ENCODE measurements at regions not wholly inside any gene's neighbourhood (a gene's known extent, or its start where the extent isn't known, plus 50 kb on each side); places are given as distances from the start of the nearest gene placed in this dataset.
"Not testable (repeated sequence)": the region's sequence is repeated elsewhere in the genome, so short reads cannot be mapped to it uniquely, and the experiment has no call there.

DNA sequence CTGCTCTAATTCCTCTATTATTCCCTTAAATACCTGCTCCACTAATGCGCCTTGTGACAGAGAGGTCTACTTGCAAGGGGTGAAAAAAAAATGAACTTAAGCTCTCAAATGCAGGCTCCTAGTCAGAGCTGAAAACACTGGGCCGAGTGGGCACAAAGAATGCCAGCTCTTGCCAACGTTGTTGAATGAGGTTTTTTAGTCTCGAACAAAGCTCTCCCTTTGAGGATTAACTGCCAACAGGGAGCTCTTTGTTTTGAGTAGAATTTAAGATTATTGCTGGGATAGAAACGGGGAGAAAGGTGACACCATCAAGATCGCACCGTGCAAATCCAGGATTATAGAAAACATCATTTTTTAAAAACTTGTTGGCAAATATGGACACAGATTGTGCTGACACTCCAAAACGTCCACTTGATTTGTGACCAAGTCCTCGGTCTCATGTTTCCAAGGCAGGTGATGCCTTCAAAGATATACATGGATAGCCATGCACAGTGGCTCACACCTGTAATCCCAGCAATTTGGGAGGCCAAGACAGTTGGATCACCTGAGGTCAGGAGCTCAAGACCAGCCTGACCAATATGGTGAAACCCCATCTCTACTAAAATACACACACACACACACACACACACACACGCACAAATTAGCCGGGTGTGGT lies 163.2 kb downstream of the BMP7 start:
- no peak for DNase-seq (ENCODE audit: low read depth in 3 of 3)

- DNase-seq (ENCODE audit: low read depth in 3 of 3) = no peak
Measured at GRCh38 chr20:57104113-57104512, 162.3 kb downstream of the BMP7 start.

- no peak for DNase-seq (ENCODE audit: low read depth in 3 of 3)
Measured at GRCh38 chr20:57104651-57105204, 161.7 kb downstream of the BMP7 start.

- DNase-seq (ENCODE audit: low read depth in 3 of 3) = no peak
Measured at GRCh38 chr20:57106030-57106682, 160.3 kb downstream of the BMP7 start.

DNA sequence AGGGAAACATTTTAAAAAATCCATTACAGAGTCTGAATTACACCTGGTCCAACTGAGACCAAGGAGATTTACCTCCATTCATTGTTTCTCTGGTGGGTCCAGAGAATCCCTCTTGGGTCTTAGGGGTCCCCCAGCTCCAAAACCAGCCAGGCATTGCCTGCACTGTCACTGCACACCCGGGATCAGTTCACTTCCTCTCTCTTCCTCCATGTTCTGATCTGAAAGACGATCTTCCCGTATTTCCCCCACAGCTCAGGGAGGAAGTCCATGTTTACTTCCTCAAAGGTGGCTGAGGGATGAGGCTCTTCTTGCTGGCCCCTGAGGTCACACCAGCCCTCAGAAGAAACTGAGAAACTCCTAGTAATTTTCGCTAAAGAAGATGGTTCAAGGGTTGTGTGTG lies 159.7 kb downstream of the BMP7 start:
- no peak for DNase-seq (ENCODE audit: low read depth in 3 of 3)

DNA sequence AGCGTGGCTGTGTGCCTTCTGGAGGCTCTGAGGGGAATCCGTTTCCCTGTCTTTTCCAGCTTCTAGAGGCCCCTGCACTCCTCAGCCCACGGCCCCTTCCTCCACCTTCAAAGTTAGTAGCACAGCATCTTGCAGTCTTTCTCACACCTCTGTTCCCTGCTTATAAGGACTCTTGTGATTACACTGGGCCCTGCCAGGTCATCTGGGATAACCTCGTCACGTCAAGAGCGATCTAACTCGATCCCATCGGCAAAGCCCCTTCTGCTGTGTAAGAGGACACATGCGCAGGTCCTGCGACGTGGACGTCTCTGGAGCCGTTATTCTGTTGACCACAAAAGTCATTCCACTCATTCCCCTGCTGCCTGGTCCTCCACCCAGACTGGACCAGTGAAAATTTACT lies 159.2 kb downstream of the BMP7 start:
- DNase-seq (ENCODE audit: low read depth in 3 of 3) = no peak

- DNase-seq (ENCODE audit: low read depth in 3 of 3) = no peak
Measured at GRCh38 chr20:57108218-57108617, 158.2 kb downstream of the BMP7 start.

GRCh38 chr20:57108742-57109570 lies 157.5 kb downstream of the BMP7 start:
- DNase-seq (ENCODE audit: low read depth in 3 of 3) = no peak

DNA sequence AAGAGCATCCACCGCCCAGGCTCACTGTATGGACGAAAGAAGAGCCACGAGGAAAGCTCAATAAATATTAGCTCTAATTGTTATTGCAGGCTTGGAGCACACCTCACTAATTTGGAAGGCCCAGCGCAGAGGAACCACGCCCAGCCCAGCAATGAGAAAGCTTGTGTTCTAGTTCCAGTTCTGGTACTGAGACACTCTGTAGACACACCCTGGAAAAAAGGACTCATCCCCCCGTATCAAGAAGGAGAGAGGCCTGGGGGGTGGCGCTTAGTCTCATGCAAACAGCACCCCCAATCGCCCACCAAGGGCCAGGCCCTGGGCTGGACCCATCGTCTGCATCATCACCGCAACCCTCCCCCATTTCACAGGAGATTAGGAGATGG lies 156.9 kb downstream of the BMP7 start:
- DNase-seq (ENCODE audit: low read depth in 3 of 3) = no peak

- not testable (repeated sequence) for DNase-seq (ENCODE audit: low read depth in 3 of 3)
Measured at GRCh38 chr20:57110121-57111027, 156.1 kb downstream of the BMP7 start.

DNA sequence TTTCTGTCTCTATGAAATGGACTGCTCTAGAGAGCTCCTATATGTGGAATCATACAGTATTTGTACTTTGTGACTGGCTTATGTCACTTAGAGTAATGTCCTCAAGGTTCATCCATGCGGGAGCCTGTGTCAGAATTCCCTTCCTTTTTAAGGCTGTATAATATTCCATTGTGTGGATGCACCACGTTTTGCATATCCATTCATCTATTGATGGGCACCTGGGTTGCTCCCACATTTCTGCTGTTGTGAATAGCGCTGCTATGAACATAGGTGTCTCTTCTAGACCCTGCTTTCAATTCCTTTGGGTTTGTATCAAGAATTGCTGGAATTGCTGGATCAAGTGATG lies 155.4 kb downstream of the BMP7 start:
- DNase-seq (ENCODE audit: low read depth in 3 of 3) = no peak

GRCh38 chr20:57112448-57112847 lies 154.0 kb downstream of the BMP7 start:
- no peak for DNase-seq (ENCODE audit: low read depth in 3 of 3)

DNA sequence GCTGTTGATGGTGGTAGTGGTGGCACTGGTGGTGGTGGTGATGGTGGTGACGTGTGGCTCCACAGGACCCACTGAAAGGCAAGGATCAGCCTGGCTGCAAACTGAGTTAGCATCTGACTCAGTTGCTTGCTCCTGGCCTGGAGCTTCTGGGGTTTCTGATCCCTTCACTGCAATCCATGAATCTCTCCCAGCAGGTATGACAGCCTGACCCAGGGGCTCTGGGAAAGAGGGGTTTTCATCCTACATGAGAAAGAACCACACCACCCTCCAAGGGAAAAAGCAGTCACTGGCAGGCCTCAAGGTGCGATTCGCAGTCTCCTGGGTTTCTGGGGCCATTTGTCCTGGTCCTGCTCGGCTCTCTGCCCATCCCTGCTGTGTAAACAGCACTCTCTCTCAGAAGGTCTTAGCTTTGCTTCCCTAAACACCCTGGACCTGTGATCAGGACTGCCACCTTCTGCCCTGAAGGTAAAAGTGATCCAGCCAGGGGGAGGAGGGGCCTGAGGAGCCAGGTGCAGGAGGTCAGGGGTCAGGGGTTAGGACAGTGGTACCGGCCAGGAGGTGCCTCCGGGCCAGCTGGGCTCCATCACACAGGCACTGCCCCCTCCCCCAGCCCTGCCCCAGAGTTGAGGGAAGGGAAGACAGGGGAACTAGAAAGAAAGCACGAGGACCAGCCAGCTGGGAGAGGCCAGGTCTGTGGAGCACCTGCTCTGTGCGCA lies 152.0 kb downstream of the BMP7 start:
- DNase-seq (ENCODE audit: low read depth in 3 of 3) = no peak

DNA sequence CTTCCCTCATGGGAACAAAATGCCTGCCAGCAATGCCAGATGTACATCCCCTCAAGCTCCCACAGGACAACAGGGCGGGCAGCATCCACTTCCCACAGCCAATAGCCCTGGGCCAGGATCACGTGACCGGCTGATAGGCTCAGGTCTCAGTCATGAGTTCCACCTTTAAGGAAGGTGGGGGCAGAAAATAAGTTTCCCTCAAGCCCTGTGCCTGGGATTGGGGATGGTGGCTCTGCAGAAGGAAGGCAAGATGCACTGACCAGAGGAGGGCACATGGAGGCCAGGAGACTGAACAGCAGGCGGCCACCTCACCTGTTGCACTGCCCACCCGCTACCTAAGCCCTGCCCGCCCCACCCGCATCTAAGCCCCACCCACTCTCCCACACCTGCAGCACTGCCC lies 149.1 kb downstream of the BMP7 start:
- no peak for DNase-seq (ENCODE audit: low read depth in 3 of 3)

- DNase-seq (ENCODE audit: low read depth in 3 of 3) = no peak
Measured at GRCh38 chr20:57118107-57118769, 148.2 kb downstream of the BMP7 start.
